ENCODE measurements at regions not wholly inside any gene's neighbourhood (a gene's known extent, or its start where the extent isn't known, plus 50 kb on each side); places are given as distances from the start of the nearest gene placed in this dataset.

GRCh38 chr6:101083533-101084175, 202.5 kb upstream of the ASCC3 start:
- no peaks in the 10 kb centered on the region for H3K9me3 ChIP-seq
- H3K27me3 ChIP-seq, result no peaks in the 10 kb centered on the region
- TF ChIP-seq POLR2A (IDR thresholded peaks at IDR 0.05) (no peak), CTCF (IDR thresholded peaks at IDR 0.05) (no peak)
- no peaks in the 10 kb centered on the region for H3K4me1 ChIP-seq
- no peak overlapping the region for H3K4me3 ChIP-seq (replicated peaks in 1 of 3)
- H3K36me3 ChIP-seq, result no peaks in the 10 kb centered on the region
- DNase-seq, result no peak
- intact Hi-C loops (cut with DNase I), result no loop called here
- 36 to 45% methylated on average over 3 of the region's 3 CpGs for WGBS, 2 donors
- H3K27ac ChIP-seq, result no peak overlapping the region

GRCh38 chr6:101085327-101085726, 204.2 kb upstream of the ASCC3 start:
- H3K27ac ChIP-seq, result no peak overlapping the region
- intact Hi-C loops (cut with DNase I), result no loop called here
- TF ChIP-seq POLR2A (IDR thresholded peaks at IDR 0.05) (no peak), CTCF (IDR thresholded peaks at IDR 0.05) (no peak)
- no peaks in the 10 kb centered on the region for H3K27me3 ChIP-seq
- H3K9me3 ChIP-seq, result no peaks in the 10 kb centered on the region
- H3K36me3 ChIP-seq, result no peaks in the 10 kb centered on the region
- DNase-seq, result no peak
- WGBS, 2 donors, result 9 to 12% methylated on average over 3 of the region's 3 CpGs
- H3K4me1 ChIP-seq, result no peaks in the 10 kb centered on the region
- no peak overlapping the region for H3K4me3 ChIP-seq (replicated peaks in 1 of 3)

GRCh38 chr6:101086473-101086872, 205.3 kb upstream of the ASCC3 start:
- Histone ChIP-seq H3K27ac (no peak overlapping the region), H3K27me3 (no peaks in the 10 kb centered on the region), H3K4me1 (no peaks in the 10 kb centered on the region), H3K9me3 (no peaks in the 10 kb centered on the region), H3K36me3 (no peaks in the 10 kb centered on the region), H3K4me3 (replicated peaks in 1 of 3) (no peak overlapping the region)
- 15 to 31% methylated on average over 1 of the region's 1 CpG for WGBS, 2 donors
- DNase-seq, result no peak
- no peak for TF ChIP-seq POLR2A (IDR thresholded peaks at IDR 0.05)
- TF ChIP-seq CTCF (IDR thresholded peaks at IDR 0.05), result no peak
- intact Hi-C loops (cut with DNase I), result no loop called here

GRCh38 chr6:101088594-101088993, 207.5 kb upstream of the ASCC3 start:
- WGBS, 2 donors, result 73 to 75% methylated on average over 2 of the region's 2 CpGs
- Histone ChIP-seq H3K36me3 (no peaks in the 10 kb centered on the region), H3K4me3 (replicated peaks in 1 of 3) (no peak overlapping the region), H3K4me1 (no peaks in the 10 kb centered on the region), H3K27ac (no peak overlapping the region), H3K9me3 (no peaks in the 10 kb centered on the region), H3K27me3 (no peaks in the 10 kb centered on the region)
- DNase-seq, result no peak
- TF ChIP-seq POLR2A (IDR thresholded peaks at IDR 0.05) (no peak), CTCF (IDR thresholded peaks at IDR 0.05) (no peak)
- intact Hi-C loops (cut with DNase I), result no loop called here

- no peak for TF ChIP-seq CTCF (IDR thresholded peaks at IDR 0.05)
- intact Hi-C loops (cut with DNase I), result no loop called here
- WGBS, 2 donors, result 79 to 86% methylated on average over 1 of the region's 1 CpG
- no peaks in the 10 kb centered on the region for H3K36me3 ChIP-seq
- no peaks in the 10 kb centered on the region for H3K27me3 ChIP-seq
- H3K9me3 ChIP-seq, result no peaks in the 10 kb centered on the region
- H3K4me1 ChIP-seq, result no peaks in the 10 kb centered on the region
- no peak for DNase-seq
- H3K27ac ChIP-seq, result no peak overlapping the region
- H3K4me3 ChIP-seq (replicated peaks in 1 of 3), result no peak overlapping the region
These were observed 208.5 kb upstream of the ASCC3 start for GRCh38 chr6:101089640-101090039.

Measured in thyroid gland (tissue), 4 donors.